Mammary epithelial cell (primary cell): ENCODE measurements at regions not wholly inside any gene's neighbourhood (a gene's known extent, or its start where the extent isn't known, plus 50 kb on each side); places are given as distances from the start of the nearest gene placed in this dataset.

Source experiments
- EZH2 ChIP-seq: IDR thresholded peaks from 2 replicates; pipeline ENCODE4 v1.6.1; 2012; ENCODE audit warnings: low read length, inconsistent platforms, borderline replicate concordance
- TF ChIP-seq, protein P1 (sequence below), 2 donors: IDR thresholded peaks in 1 of 2; conservative IDR thresholded peaks in 1 of 2; 2 replicates each; pipeline ENCODE4 v1.5.1; 2011 to 2012; ENCODE audit warnings: inconsistent platforms in 2 of 2, low read length in 2 of 2, mild to moderate bottlenecking in 2 of 2, control low read depth in 1 of 2, low read depth in 1 of 2; ENCODE audit not compliant: insufficient read depth in 1 of 2; ENCODE audit errors: extremely low read depth in 1 of 2

DNA sequence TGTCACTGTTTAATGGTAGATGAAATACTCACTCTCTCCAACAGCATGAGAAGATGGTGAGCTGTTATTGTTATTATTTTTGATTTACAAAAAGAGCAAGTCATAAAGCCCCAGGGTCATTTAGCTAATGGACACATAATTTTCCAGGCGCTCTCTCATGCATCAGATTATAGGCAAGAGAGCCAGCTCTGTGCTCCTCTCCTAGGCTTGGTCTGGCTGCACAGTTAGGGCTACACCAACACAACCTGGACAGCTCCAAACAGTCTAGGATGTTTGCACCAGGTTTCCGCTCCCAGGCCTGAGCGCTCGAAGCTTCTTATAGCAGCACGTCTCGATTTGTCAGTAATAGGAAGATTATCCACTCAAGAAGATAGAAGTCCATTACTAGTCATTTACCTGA lies 123.7 kb downstream of the FAM43A start:
- TF ChIP-seq, protein P1, sequence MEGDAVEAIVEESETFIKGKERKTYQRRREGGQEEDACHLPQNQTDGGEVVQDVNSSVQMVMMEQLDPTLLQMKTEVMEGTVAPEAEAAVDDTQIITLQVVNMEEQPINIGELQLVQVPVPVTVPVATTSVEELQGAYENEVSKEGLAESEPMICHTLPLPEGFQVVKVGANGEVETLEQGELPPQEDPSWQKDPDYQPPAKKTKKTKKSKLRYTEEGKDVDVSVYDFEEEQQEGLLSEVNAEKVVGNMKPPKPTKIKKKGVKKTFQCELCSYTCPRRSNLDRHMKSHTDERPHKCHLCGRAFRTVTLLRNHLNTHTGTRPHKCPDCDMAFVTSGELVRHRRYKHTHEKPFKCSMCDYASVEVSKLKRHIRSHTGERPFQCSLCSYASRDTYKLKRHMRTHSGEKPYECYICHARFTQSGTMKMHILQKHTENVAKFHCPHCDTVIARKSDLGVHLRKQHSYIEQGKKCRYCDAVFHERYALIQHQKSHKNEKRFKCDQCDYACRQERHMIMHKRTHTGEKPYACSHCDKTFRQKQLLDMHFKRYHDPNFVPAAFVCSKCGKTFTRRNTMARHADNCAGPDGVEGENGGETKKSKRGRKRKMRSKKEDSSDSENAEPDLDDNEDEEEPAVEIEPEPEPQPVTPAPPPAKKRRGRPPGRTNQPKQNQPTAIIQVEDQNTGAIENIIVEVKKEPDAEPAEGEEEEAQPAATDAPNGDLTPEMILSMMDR (conservative IDR thresholded peaks at IDR 0.05 in 1 of 2, IDR thresholded peaks at IDR 0.05 in 1 of 2; ENCODE audit: extremely low read depth in 1 of 2, insufficient read depth in 1 of 2, low read depth in 1 of 2, low read length in 2 of 2) = no peak
- TF ChIP-seq EZH2 = no peak
